ENCODE measurements at regions not wholly inside any gene's neighbourhood (a gene's known extent, or its start where the extent isn't known, plus 50 kb on each side); places are given as distances from the start of the nearest gene placed in this dataset.
A peak's percentile ranks its signal among the peaks of the same experiment; 100 is the strongest.

- ATAC-seq, result no peak
- H3K4me1 Mint-ChIP-seq (ENCODE audit: low read depth), result peaks cover 61% of the 10 kb centered on the region
- H3K4me3 Mint-ChIP-seq, result no peak overlapping the region
- peaks cover 6% of the 10 kb centered on the region for H3K27me3 Mint-ChIP-seq
- POLR2A ChIA-PET, result interaction anchor here (0.6 to 1.4 kb wide), 2 partner anchors 12 to 66 kb away, joined by 3 to 5 read pairs; no protein-coding TSS in a partner anchor
- no peak overlapping the region for H3K27ac Mint-ChIP-seq
- H3K36me3 Mint-ChIP-seq (ENCODE audit: low read depth), result no peaks in the 10 kb centered on the region
- no peak for DNase-seq
- TF ChIP-seq CTCF (IDR thresholded peaks at IDR 0.05), result no peak
- intact Hi-C loops (cut with micrococcal nuclease), result loop anchor here (10.0 kb wide), 1 partner anchor 185 kb away; no protein-coding TSS in a partner anchor
- CTCF ChIA-PET, result interaction anchor here (0.8 to 1.4 kb wide), 4 partner anchors 9 to 66 kb away, joined by 3 to 7 read pairs (median 3); no protein-coding TSS in a partner anchor
- no peaks in the 10 kb centered on the region for H3K9me3 Mint-ChIP-seq
Measured at GRCh38 chr4:108359986-108360681, 191.4 kb upstream of the LEF1 start.

- no peaks in the 10 kb centered on the region for H3K36me3 Mint-ChIP-seq (ENCODE audit: low read depth)
- peaks cover 6% of the 10 kb centered on the region for H3K27me3 Mint-ChIP-seq
- TF ChIP-seq CTCF (IDR thresholded peaks at IDR 0.05), result no peak
- H3K27ac Mint-ChIP-seq, result no peak overlapping the region
- ChIA-PET POLR2A (interaction anchor here (1.4 kb wide), 1 partner anchor 13 kb away, joined by 5 read pairs; no protein-coding TSS in a partner anchor), CTCF (interaction anchor here (0.8 kb wide), 1 partner anchor 10 kb away, joined by 3 read pairs; no protein-coding TSS in a partner anchor)
- DNase-seq, result peak; percentile 70
- no peaks in the 10 kb centered on the region for H3K9me3 Mint-ChIP-seq
- H3K4me1 Mint-ChIP-seq (ENCODE audit: low read depth), result peaks cover 69% of the 10 kb centered on the region
- H3K4me3 Mint-ChIP-seq, result no peak overlapping the region
- peak; percentile 52 for ATAC-seq
- intact Hi-C loops (cut with micrococcal nuclease), result loop anchor here (10.0 kb wide), 1 partner anchor 185 kb away; no protein-coding TSS in a partner anchor
Measured at GRCh38 chr4:108359130-108359985, 190.6 kb upstream of the LEF1 start.

GRCh38 chr4:108355902-108356535, 187.3 kb upstream of the LEF1 start:
- intact Hi-C loops (cut with micrococcal nuclease), result loop anchor here (10.0 kb wide), 1 partner anchor 181 kb away; no protein-coding TSS in a partner anchor
- Mint-ChIP-seq H3K4me3 (no peak overlapping the region), H3K27me3 (peaks cover 6% of the 10 kb centered on the region), H3K36me3 (ENCODE audit: low read depth) (no peaks in the 10 kb centered on the region), H3K4me1 (ENCODE audit: low read depth) (peaks cover 57% of the 10 kb centered on the region), H3K9me3 (no peaks in the 10 kb centered on the region), H3K27ac (peak overlapping the region; percentile 30)
- CTCF ChIA-PET, result interaction anchor here (0.6 to 1.2 kb wide), 5 partner anchors 10 to 337 kb away, joined by 3 to 6 read pairs (median 3); no protein-coding TSS in a partner anchor
- POLR2A ChIA-PET, result interaction anchor here (0.7 to 2.5 kb wide), 3 partner anchors 13 to 15 kb away, joined by 4 to 9 read pairs (median 4); no protein-coding TSS in a partner anchor
- TF ChIP-seq CTCF (IDR thresholded peaks at IDR 0.05), result no peak
- peak; percentile 29 for ATAC-seq
- no peak for DNase-seq

GRCh38 chr4:108355186-108355901, 186.6 kb upstream of the LEF1 start:
- CTCF ChIA-PET, result interaction anchor here (0.6 to 1.2 kb wide), 5 partner anchors 24 to 336 kb away, joined by 3 to 6 read pairs (median 3); no protein-coding TSS in a partner anchor
- Mint-ChIP-seq H3K27ac (peak overlapping the region; percentile 30), H3K9me3 (no peaks in the 10 kb centered on the region)

More at GRCh38 chr4:108355186-108355901, 186.6 kb upstream of the LEF1 start:
- ATAC-seq (peak; percentile 84), DNase-seq (peak; percentile 36)
- Mint-ChIP-seq H3K27me3 (peaks cover under 1% of the 10 kb centered on the region), H3K36me3 (ENCODE audit: low read depth) (no peaks in the 10 kb centered on the region), H3K4me3 (no peak overlapping the region), H3K4me1 (ENCODE audit: low read depth) (peaks cover 50% of the 10 kb centered on the region)
- no peak for TF ChIP-seq CTCF (IDR thresholded peaks at IDR 0.05)
- POLR2A ChIA-PET, result interaction anchor here (0.6 to 2.5 kb wide), 6 partner anchors 11 to 111 kb away, joined by 3 to 9 read pairs (median 4); no protein-coding TSS in a partner anchor
- intact Hi-C loops (cut with micrococcal nuclease), result loop anchor here (10.0 kb wide), 1 partner anchor 181 kb away; no protein-coding TSS in a partner anchor

Measured in activated CD8-positive, alpha-beta T cell treated with anti-CD3 and anti-CD28 coated beads for 36 hours (primary cell).